Peyer's patch (tissue), 4 donors: ENCODE measurements at regions not wholly inside any gene's neighbourhood (a gene's known extent, or its start where the extent isn't known, plus 50 kb on each side); places are given as distances from the start of the nearest gene placed in this dataset.

Experiments
- POLR2A ChIP-seq, 2 donors: fragments of 450-650 bp; IDR thresholded peaks; one replicate each; pipeline ENCODE4 v1.5.1; 2017; ENCODE audit warnings: antibody characterized with exemption in 2 of 2, mild to moderate bottlenecking in 2 of 2, moderate library complexity in 2 of 2
- TF ChIP-seq, protein P1 (sequence below), 6 experiments: fragments of 450-650 bp in 4 of 6; fragments of 200-600 bp in 2 of 6; sonication (generic) in 1 of 6; IDR thresholded peaks; one replicate each; pipeline ENCODE4 v1.5.1; 2017 to 2019; ENCODE audit warnings: antibody characterized with exemption in 6 of 6, mild to moderate bottlenecking in 3 of 6, moderate library complexity in 1 of 6

DNA sequence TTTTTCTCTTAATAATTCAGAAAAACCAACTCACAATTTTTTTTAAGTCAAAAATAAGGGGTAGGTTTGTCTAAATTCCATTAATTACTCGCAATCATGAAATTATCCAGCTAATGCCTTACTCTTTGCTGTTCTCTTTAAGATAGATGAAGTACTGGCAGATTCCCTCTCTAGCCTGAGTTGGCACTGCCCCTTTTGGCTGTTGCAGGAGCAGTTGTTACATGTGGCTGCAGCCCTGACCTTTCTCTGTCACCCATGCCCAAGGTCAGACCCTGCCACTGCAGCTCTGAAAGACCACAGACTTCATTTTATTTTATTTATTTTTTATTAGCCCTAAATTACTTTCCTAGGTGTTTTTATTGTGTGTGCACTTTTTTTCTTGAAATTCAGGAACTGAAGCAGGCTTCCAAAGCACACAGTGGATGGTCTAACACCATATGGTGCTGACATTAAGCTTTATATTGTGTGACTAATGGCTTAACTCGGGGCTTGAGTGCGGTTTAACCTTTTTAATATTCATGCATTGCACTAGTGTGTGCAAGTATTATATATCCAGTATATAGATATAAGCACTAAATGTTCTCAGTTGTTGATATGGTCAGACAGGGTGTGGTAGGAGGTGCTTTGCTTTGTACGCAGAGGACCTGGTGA is 313.0 kb downstream of the CDH2 start:
- TF ChIP-seq, protein P1, sequence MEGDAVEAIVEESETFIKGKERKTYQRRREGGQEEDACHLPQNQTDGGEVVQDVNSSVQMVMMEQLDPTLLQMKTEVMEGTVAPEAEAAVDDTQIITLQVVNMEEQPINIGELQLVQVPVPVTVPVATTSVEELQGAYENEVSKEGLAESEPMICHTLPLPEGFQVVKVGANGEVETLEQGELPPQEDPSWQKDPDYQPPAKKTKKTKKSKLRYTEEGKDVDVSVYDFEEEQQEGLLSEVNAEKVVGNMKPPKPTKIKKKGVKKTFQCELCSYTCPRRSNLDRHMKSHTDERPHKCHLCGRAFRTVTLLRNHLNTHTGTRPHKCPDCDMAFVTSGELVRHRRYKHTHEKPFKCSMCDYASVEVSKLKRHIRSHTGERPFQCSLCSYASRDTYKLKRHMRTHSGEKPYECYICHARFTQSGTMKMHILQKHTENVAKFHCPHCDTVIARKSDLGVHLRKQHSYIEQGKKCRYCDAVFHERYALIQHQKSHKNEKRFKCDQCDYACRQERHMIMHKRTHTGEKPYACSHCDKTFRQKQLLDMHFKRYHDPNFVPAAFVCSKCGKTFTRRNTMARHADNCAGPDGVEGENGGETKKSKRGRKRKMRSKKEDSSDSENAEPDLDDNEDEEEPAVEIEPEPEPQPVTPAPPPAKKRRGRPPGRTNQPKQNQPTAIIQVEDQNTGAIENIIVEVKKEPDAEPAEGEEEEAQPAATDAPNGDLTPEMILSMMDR (IDR thresholded peaks at IDR 0.05), result no peak
- no peak for TF ChIP-seq POLR2A (IDR thresholded peaks at IDR 0.05)
